H1 (cell line): ENCODE measurements at regions not wholly inside any gene's neighbourhood (a gene's known extent, or its start where the extent isn't known, plus 50 kb on each side); places are given as distances from the start of the nearest gene placed in this dataset.

Experiments
- FOSL1 ChIP-seq: IDR thresholded peaks from 2 replicates; pipeline ENCODE4 v1.6.1; 2011; ENCODE audit warnings: mild to moderate bottlenecking, low read depth, low read length, moderate library complexity; ENCODE audit not compliant: insufficient read depth
- NANOG ChIP-seq: IDR thresholded peaks from 2 replicates; pipeline ENCODE4 v1.6.1; 2011; ENCODE audit warnings: low read length, low read depth, mild to moderate bottlenecking, inconsistent platforms; ENCODE audit not compliant: insufficient read depth, poor library complexity, severe bottlenecking
- POU5F1 ChIP-seq: IDR thresholded peaks from 2 replicates; pipeline ENCODE4 v1.6.1; 2011; ENCODE audit warnings: low read depth, mild to moderate bottlenecking, low read length, moderate library complexity

- TF ChIP-seq FOSL1, result no peak
- TF ChIP-seq NANOG, result no peak
- TF ChIP-seq POU5F1, result no peak
Measured at GRCh38 chr10:113228530-113228929, 278.5 kb downstream of the TCF7L2 start (continued).
